A673 (cell line): ENCODE measurements at regions not wholly inside any gene's neighbourhood (a gene's known extent, or its start where the extent isn't known, plus 50 kb on each side); places are given as distances from the start of the nearest gene placed in this dataset.

Experiments
- EZH2 ChIP-seq: fragments of 200-600 bp; sonication (generic); IDR thresholded peaks from 2 replicates; pipeline ENCODE4 v1.6.1; 2017; ENCODE audit warnings: borderline replicate concordance, low read depth, mild to moderate bottlenecking, mixed read lengths, antibody characterized with exemption, low read length; ENCODE audit not compliant: poor library complexity, severe bottlenecking
- TF ChIP-seq, protein P1 (sequence below): fragments of 300-800, 200-600 bp; sonication (generic); conservative IDR thresholded peaks from 2 replicates; pipeline ENCODE4 v1.5.1; 2017; ENCODE audit warnings: low read depth, mild to moderate bottlenecking, antibody characterized with exemption, low read length, moderate library complexity, mixed read lengths

DNA sequence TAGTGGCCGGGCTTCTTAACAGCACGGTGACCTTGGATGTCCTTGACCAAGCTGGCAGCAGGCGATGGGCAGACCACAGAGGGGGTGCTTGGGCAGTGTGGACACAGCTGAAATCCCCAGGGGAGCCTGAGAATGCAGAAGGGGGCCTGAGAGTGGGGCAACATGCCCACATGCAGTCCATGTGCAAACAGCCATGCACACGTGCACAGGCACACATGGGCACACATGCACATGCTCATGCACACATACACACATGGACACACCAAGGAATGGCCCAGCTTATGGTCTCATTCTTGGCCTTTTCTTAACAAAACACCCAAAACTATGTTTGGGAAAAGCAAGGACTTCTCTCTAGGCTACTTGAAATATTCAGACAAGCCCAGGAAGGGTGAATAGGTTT is 483.9 kb upstream of the MKI67 start:
- TF ChIP-seq, protein P1, sequence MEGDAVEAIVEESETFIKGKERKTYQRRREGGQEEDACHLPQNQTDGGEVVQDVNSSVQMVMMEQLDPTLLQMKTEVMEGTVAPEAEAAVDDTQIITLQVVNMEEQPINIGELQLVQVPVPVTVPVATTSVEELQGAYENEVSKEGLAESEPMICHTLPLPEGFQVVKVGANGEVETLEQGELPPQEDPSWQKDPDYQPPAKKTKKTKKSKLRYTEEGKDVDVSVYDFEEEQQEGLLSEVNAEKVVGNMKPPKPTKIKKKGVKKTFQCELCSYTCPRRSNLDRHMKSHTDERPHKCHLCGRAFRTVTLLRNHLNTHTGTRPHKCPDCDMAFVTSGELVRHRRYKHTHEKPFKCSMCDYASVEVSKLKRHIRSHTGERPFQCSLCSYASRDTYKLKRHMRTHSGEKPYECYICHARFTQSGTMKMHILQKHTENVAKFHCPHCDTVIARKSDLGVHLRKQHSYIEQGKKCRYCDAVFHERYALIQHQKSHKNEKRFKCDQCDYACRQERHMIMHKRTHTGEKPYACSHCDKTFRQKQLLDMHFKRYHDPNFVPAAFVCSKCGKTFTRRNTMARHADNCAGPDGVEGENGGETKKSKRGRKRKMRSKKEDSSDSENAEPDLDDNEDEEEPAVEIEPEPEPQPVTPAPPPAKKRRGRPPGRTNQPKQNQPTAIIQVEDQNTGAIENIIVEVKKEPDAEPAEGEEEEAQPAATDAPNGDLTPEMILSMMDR, result no peak
- TF ChIP-seq EZH2, result no peak
